GM23248 (cell line): ENCODE measurements at regions not wholly inside any gene's neighbourhood (a gene's known extent, or its start where the extent isn't known, plus 50 kb on each side); places are given as distances from the start of the nearest gene placed in this dataset.

Experiments used
- EZH2 ChIP-seq: fragments of 200-600 bp; sonication (generic); IDR thresholded peaks from 2 replicates; pipeline ENCODE4 v1.6.1; 2018; ENCODE audit warnings: antibody characterized with exemption, mild to moderate bottlenecking; ENCODE audit not compliant: insufficient read depth, poor library complexity, severe bottlenecking
- EZH2phosphoT487 ChIP-seq: fragments of 200-600 bp; sonication (generic); IDR thresholded peaks from 2 replicates; pipeline ENCODE4 v1.6.1; 2018; ENCODE audit warnings: antibody characterized with exemption, moderate library complexity, mild to moderate bottlenecking, low read depth; ENCODE audit not compliant: insufficient read depth

DNA sequence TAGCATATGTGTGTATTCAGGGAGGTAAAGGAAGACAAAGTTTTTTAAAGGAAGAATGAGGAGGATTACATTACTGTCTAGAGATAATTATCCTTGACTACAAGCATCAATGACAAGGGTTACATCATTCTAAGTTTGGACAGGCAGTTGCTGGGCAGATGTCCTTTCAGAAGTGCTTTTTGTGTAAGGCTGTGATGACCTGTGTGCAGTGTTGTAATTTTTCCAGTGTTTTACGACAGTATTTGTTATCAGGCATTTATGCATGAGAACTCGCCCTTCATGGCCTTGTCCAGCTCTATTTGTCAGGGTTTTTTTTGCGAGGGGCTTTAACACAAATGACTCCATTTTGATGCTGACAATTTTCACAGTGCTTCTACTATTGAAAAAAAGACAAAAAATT lies 658.3 kb upstream of the NXPH2 start:
- no peak for TF ChIP-seq EZH2
- TF ChIP-seq EZH2phosphoT487: no peak
